HCT116 (cell line): ENCODE measurements at regions not wholly inside any gene's neighbourhood (a gene's known extent, or its start where the extent isn't known, plus 50 kb on each side); places are given as distances from the start of the nearest gene placed in this dataset.

Source experiments
- ATAC-seq: fragments of 200-7000 bp; cut with Tn5 transposase; 2 replicates; pipeline ENCODE4 v1.9.1; 2020; ENCODE audit warnings: mild to moderate bottlenecking, moderate library complexity
- BruUV-seq: library from RNA; stranded (reverse); fragments of 400-500 nt; replicated peaks from 2 replicates; lab custom pipeline; 2021; lab: Mats Ljungman, UMichigan
- CTCF ChIA-PET: fragments of 300-600 bp; sonication (Branson Sonifier 250); formaldehyde crosslinking; loops from one replicate; lab custom pipeline; 2021; ENCODE audit warnings: antibody characterized with exemption; lab: Charles Lee
- POLR2A ChIA-PET: fragments of 300-600, 350-600 bp; sonication (Branson Sonifier 250); formaldehyde crosslinking; loops from one replicate; lab custom pipeline; 2021; ENCODE audit warnings: antibody characterized with exemption; lab: Charles Lee
- RAD21 ChIA-PET, 2 experiments: fragments of 300-600 bp; sonication (Branson Sonifier 250); formaldehyde crosslinking; loops; one replicate each; lab custom pipeline; 2023; ENCODE audit warnings: low total read pairs in 2 of 2; ENCODE audit not compliant: uncharacterized antibody in 2 of 2, unreplicated experiment in 2 of 2, low non-redundant PET in 1 of 2; lab: Charles Lee
- DNase-seq: peaks from one replicate; pipeline ENCODE4 v3.0.0-alpha.2; 2010; ENCODE audit warnings: low read depth, low spot score
- H2AFZ ChIP-seq: fragments of 200-600 bp; shearing (Covaris generic), sonication (generic); 2 replicates; pipeline ENCODE4 v1.6.1; 2017; ENCODE audit warnings: low read depth, mixed run types, mixed read lengths, antibody characterized with exemption, low read length; ENCODE audit not compliant: poor library complexity, severe bottlenecking
- H3K27ac ChIP-seq: 2 replicates; pipeline ENCODE4 v1.5.1; 2012; ENCODE audit warnings: low read depth, low read length
- H3K27me3 ChIP-seq: fragments of 200-600 bp; sonication (generic); 2 replicates; pipeline ENCODE4 v1.6.1; 2016; ENCODE audit warnings: mixed run types, low read length, mixed read lengths; ENCODE audit not compliant: insufficient read depth
- H3K36me3 ChIP-seq, 2 experiments: fragments of 200-500 bp in 1 of 2; fragments of 200-600 bp in 1 of 2; sonication (Bioruptor generic) in 1 of 2; sonication (generic) in 1 of 2; 2 replicates each; pipeline versions ENCODE4 v1.5.1 to v1.6.1; 2014 to 2016; ENCODE audit warnings: low read length in 2 of 2, inconsistent platforms in 1 of 2, mixed read lengths in 1 of 2, mixed run types in 1 of 2; ENCODE audit not compliant: insufficient read depth in 2 of 2, control insufficient read depth in 1 of 2
- H3K4me1 ChIP-seq, 2 experiments: fragments of 200-600 bp in 1 of 2; sonication (generic) in 1 of 2; 2 replicates each; pipeline versions ENCODE4 v1.5.1 to v1.6.1; 2012 to 2017; ENCODE audit warnings: low read length in 2 of 2, inconsistent platforms in 1 of 2, mild to moderate bottlenecking in 1 of 2, mixed read lengths in 1 of 2, mixed run types in 1 of 2, moderate library complexity in 1 of 2; ENCODE audit not compliant: insufficient read depth in 2 of 2, control insufficient read depth in 1 of 2
- H3K4me2 ChIP-seq: fragments of 200-600 bp; sonication (generic); 2 replicates; pipeline ENCODE4 v1.6.1; 2017; ENCODE audit warnings: mixed run types, low read length, mixed read lengths
- H3K4me3 ChIP-seq, 2 experiments: fragments of 200-600 bp in 1 of 2; sonication (generic) in 1 of 2; replicated peaks in 1 of 2; 2 replicates each; pipeline ENCODE4 v1.5.1; 2011 to 2016; ENCODE audit warnings: low read length in 2 of 2, control low read depth in 1 of 2, low read depth in 1 of 2, mild to moderate bottlenecking in 1 of 2, mixed read lengths in 1 of 2, mixed run types in 1 of 2
- H3K79me2 ChIP-seq: fragments of 200-600 bp; sonication (generic); 2 replicates; pipeline ENCODE4 v1.6.1; 2017; ENCODE audit warnings: mild to moderate bottlenecking, mixed run types, low read length, moderate library complexity, mixed read lengths; ENCODE audit not compliant: insufficient read depth
- H3K9ac ChIP-seq: fragments of 200-600 bp; sonication (generic); 2 replicates; pipeline ENCODE4 v1.6.1; 2016; ENCODE audit warnings: low read length, mixed read lengths
- H3K9me2 ChIP-seq: fragments of 200-600 bp; sonication (generic), shearing (Covaris generic); 2 replicates; pipeline ENCODE4 v1.6.1; 2017; ENCODE audit warnings: mixed run types, mild to moderate bottlenecking, moderate library complexity; ENCODE audit not compliant: insufficient read depth
- H3K9me3 ChIP-seq, 2 experiments: fragments of 200-500 bp in 1 of 2; fragments of 200-600 bp in 1 of 2; sonication (Bioruptor generic) in 1 of 2; sonication (generic) in 1 of 2; 2 replicates each; pipeline ENCODE4 v1.6.1; 2014 to 2017; ENCODE audit warnings: low read length in 2 of 2, mixed read lengths in 2 of 2, inconsistent platforms in 1 of 2, low read depth in 1 of 2, mild to moderate bottlenecking in 1 of 2, mixed run types in 1 of 2, moderate library complexity in 1 of 2; ENCODE audit not compliant: control insufficient read depth in 1 of 2, insufficient read depth in 1 of 2
- H4K20me1 ChIP-seq: fragments of 200-600 bp; sonication (generic), shearing (Covaris generic); 2 replicates; pipeline ENCODE4 v1.6.1; 2017; ENCODE audit warnings: mixed run types, mild to moderate bottlenecking, moderate library complexity; ENCODE audit not compliant: insufficient read depth
- EZH2 ChIP-seq: fragments of 200-600 bp; sonication (generic); IDR thresholded peaks from 2 replicates; pipeline ENCODE4 v1.6.1; 2017; ENCODE audit warnings: antibody characterized with exemption, mixed run types
- FOSL1 ChIP-seq: IDR thresholded peaks from 2 replicates; pipeline ENCODE4 v1.6.1; 2012; ENCODE audit warnings: low read depth
- JUND ChIP-seq: IDR thresholded peaks from 2 replicates; pipeline ENCODE4 v1.6.1; 2012
- RAD21 ChIP-seq: IDR thresholded peaks from 2 replicates; pipeline ENCODE4 v1.6.1; 2012; ENCODE audit warnings: low read depth, mild to moderate bottlenecking
- SIN3A ChIP-seq: IDR thresholded peaks from 2 replicates; pipeline ENCODE4 v1.6.1; 2012; ENCODE audit warnings: low read depth
- SRF ChIP-seq: IDR thresholded peaks from 2 replicates; pipeline ENCODE4 v1.6.1; 2012; ENCODE audit warnings: low read depth
- YY1 ChIP-seq: IDR thresholded peaks from 2 replicates; pipeline ENCODE4 v1.6.1; 2011; ENCODE audit warnings: low read length, low read depth, moderate library complexity, mild to moderate bottlenecking; ENCODE audit not compliant: insufficient replicate concordance; ENCODE audit errors: extremely low read depth
- intact Hi-C: fragments of 100-400 bp; cut with micrococcal nuclease; formaldehyde crosslinking; loops from 2 replicates; pipeline ENCODE4 v1.10.0; 2022
- TF ChIP-seq, protein P1 (sequence below): IDR thresholded peaks from 2 replicates; pipeline ENCODE4 v1.6.1; 2012
- TF ChIP-seq, protein P2 (sequence below): IDR thresholded peaks from 2 replicates; pipeline ENCODE4 v1.6.1; 2012
- TF ChIP-seq, protein P3 (sequence below): IDR thresholded peaks from 2 replicates; pipeline ENCODE4 v1.6.1; 2012; ENCODE audit warnings: low read depth
- TF ChIP-seq, protein P4 (sequence below): IDR thresholded peaks from 2 replicates; pipeline ENCODE4 v1.6.1; 2011; ENCODE audit warnings: mild to moderate bottlenecking, low read length, moderate library complexity; ENCODE audit not compliant: insufficient replicate concordance; ENCODE audit errors: extremely low read depth

DNA sequence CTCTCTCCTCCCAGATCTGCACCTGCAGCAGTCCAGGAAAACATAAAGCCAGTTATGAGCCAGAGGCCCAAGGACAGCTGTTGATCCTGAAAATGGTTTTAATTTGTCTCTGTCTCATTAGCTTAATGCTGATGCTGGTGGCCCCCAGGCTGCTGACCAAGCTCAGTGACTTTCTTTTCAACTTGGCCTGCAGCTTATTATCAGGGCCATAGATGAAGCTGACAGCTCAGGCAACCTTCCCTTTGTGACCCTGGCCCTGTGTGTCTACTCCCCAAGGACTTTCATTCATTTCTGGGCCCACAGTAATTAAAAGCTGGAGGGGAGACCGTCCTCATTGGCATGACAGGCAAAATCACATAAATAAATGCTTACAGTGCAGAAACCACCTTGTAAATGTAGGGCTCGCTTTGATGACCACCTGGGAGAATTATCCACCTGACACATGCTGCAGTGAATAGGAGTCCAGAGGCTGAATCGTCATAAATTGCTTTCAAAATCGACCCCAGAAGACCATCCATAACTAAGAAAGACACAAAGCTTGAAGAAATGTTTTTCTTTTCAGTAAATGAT lies 138.5 kb downstream of the NPY start:
- TF ChIP-seq, protein P1, sequence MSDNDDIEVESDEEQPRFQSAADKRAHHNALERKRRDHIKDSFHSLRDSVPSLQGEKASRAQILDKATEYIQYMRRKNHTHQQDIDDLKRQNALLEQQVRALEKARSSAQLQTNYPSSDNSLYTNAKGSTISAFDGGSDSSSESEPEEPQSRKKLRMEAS = no peak
- TF ChIP-seq YY1 (no peak), RAD21 (no peak), JUND (no peak), SRF (no peak), SIN3A (no peak), EZH2 (no peak), FOSL1 (no peak)
- TF ChIP-seq, protein P2, sequence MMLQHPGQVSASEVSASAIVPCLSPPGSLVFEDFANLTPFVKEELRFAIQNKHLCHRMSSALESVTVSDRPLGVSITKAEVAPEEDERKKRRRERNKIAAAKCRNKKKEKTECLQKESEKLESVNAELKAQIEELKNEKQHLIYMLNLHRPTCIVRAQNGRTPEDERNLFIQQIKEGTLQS = no peak
- TF ChIP-seq, protein P3, sequence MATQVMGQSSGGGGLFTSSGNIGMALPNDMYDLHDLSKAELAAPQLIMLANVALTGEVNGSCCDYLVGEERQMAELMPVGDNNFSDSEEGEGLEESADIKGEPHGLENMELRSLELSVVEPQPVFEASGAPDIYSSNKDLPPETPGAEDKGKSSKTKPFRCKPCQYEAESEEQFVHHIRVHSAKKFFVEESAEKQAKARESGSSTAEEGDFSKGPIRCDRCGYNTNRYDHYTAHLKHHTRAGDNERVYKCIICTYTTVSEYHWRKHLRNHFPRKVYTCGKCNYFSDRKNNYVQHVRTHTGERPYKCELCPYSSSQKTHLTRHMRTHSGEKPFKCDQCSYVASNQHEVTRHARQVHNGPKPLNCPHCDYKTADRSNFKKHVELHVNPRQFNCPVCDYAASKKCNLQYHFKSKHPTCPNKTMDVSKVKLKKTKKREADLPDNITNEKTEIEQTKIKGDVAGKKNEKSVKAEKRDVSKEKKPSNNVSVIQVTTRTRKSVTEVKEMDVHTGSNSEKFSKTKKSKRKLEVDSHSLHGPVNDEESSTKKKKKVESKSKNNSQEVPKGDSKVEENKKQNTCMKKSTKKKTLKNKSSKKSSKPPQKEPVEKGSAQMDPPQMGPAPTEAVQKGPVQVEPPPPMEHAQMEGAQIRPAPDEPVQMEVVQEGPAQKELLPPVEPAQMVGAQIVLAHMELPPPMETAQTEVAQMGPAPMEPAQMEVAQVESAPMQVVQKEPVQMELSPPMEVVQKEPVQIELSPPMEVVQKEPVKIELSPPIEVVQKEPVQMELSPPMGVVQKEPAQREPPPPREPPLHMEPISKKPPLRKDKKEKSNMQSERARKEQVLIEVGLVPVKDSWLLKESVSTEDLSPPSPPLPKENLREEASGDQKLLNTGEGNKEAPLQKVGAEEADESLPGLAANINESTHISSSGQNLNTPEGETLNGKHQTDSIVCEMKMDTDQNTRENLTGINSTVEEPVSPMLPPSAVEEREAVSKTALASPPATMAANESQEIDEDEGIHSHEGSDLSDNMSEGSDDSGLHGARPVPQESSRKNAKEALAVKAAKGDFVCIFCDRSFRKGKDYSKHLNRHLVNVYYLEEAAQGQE = no peak
- TF ChIP-seq, protein P4, sequence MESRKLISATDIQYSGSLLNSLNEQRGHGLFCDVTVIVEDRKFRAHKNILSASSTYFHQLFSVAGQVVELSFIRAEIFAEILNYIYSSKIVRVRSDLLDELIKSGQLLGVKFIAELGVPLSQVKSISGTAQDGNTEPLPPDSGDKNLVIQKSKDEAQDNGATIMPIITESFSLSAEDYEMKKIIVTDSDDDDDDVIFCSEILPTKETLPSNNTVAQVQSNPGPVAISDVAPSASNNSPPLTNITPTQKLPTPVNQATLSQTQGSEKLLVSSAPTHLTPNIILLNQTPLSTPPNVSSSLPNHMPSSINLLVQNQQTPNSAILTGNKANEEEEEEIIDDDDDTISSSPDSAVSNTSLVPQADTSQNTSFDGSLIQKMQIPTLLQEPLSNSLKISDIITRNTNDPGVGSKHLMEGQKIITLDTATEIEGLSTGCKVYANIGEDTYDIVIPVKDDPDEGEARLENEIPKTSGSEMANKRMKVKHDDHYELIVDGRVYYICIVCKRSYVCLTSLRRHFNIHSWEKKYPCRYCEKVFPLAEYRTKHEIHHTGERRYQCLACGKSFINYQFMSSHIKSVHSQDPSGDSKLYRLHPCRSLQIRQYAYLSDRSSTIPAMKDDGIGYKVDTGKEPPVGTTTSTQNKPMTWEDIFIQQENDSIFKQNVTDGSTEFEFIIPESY = no peak
- TF ChIP-seq, all 23 proteins: peak for 0
- BruUV-seq = no TSS peak
- ChIA-PET CTCF (no interaction called here), RAD21 (no interaction called here), POLR2A (no interaction called here)
- H3K36me3 ChIP-seq = no peaks in the 10 kb centered on the region
- no peak overlapping the region for H3K27ac ChIP-seq
- intact Hi-C loops = no loop called here
- H3K9me2 ChIP-seq = no peaks in the 10 kb centered on the region
- H3K27me3 ChIP-seq = no peaks in the 10 kb centered on the region
- no peaks in the 10 kb centered on the region for H3K79me2 ChIP-seq
- no peak overlapping the region for H3K4me2 ChIP-seq
- no peak overlapping the region for H3K9ac ChIP-seq
- H4K20me1 ChIP-seq = no peaks in the 10 kb centered on the region
- H2AFZ ChIP-seq = no peak overlapping the region
- DNase-seq (no peak), ATAC-seq (no peak)
- H3K4me3 ChIP-seq = no peak overlapping the region
- no peaks in the 10 kb centered on the region for H3K4me1 ChIP-seq
- peaks cover 5% of the 10 kb centered on the region in 2 experiments; a peak in 2 of 4 replicates for H3K9me3 ChIP-seq
